ENCODE measurements at regions not wholly inside any gene's neighbourhood (a gene's known extent, or its start where the extent isn't known, plus 50 kb on each side); places are given as distances from the start of the nearest gene placed in this dataset.

DNA sequence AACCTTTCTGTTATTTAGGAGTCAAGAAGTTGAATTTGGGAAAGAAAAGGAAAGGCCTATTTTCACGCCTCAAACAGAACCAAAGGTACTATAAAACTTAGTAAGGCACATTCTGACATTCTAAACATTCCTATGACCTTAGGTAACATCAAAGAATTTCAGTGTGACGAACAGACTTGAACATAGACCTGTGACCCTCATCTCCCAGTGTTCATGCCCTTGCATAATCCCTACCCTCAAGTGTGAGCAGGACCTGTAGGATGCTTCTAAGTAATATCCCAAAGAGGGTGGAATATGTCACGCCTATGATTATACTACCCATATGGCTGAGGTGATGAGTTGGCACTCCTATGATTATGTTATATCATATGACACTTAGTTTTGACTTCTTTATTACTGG, 540.9 kb downstream of the KIF4B start:
- no peaks in the 10 kb centered on the region for H3K9me3 Mint-ChIP-seq
- DNase-seq = no peak
- no peaks in the 10 kb centered on the region for H3K36me3 Mint-ChIP-seq (ENCODE audit: low read depth)
- H3K27ac Mint-ChIP-seq = no peak overlapping the region
- Histone ChIP-seq H3K4me3 (ENCODE audit: low read length) (no peak overlapping the region), H3K27me3 (ENCODE audit: control insufficient read depth, insufficient read depth, low read length, poor library complexity, severe bottlenecking) (no peaks in the 10 kb centered on the region), H3K9me3 (ENCODE audit: control insufficient read depth, low read length) (no peaks in the 10 kb centered on the region), H3K9ac (ENCODE audit: extremely low read depth, low read length, poor library complexity, severe bottlenecking) (no peak overlapping the region), H3K27ac (ENCODE audit: low read depth, low read length) (no peak overlapping the region), H3K4me1 (ENCODE audit: control insufficient read depth, insufficient read depth, low read length) (no peaks in the 10 kb centered on the region), H3K36me3 (ENCODE audit: control insufficient read depth, insufficient read depth, low read length) (no peaks in the 10 kb centered on the region)
- no peaks in the 10 kb centered on the region for H3K27me3 Mint-ChIP-seq (ENCODE audit: insufficient read depth)
- TF ChIP-seq, protein P1, sequence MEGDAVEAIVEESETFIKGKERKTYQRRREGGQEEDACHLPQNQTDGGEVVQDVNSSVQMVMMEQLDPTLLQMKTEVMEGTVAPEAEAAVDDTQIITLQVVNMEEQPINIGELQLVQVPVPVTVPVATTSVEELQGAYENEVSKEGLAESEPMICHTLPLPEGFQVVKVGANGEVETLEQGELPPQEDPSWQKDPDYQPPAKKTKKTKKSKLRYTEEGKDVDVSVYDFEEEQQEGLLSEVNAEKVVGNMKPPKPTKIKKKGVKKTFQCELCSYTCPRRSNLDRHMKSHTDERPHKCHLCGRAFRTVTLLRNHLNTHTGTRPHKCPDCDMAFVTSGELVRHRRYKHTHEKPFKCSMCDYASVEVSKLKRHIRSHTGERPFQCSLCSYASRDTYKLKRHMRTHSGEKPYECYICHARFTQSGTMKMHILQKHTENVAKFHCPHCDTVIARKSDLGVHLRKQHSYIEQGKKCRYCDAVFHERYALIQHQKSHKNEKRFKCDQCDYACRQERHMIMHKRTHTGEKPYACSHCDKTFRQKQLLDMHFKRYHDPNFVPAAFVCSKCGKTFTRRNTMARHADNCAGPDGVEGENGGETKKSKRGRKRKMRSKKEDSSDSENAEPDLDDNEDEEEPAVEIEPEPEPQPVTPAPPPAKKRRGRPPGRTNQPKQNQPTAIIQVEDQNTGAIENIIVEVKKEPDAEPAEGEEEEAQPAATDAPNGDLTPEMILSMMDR (conservative IDR thresholded peaks at IDR 0.05) = no peak
- no peak overlapping the region for H3K4me3 Mint-ChIP-seq
- 77% methylated on average over 3 of the region's 3 CpGs; no CpG with 5 or more reads in 1 of the 2 experiments for WGBS, 2 experiments (ENCODE audit: insufficient coverage in 1 of 2, insufficient read length in 1 of 2)
- no peaks in the 10 kb centered on the region for H3K4me1 Mint-ChIP-seq

DNA sequence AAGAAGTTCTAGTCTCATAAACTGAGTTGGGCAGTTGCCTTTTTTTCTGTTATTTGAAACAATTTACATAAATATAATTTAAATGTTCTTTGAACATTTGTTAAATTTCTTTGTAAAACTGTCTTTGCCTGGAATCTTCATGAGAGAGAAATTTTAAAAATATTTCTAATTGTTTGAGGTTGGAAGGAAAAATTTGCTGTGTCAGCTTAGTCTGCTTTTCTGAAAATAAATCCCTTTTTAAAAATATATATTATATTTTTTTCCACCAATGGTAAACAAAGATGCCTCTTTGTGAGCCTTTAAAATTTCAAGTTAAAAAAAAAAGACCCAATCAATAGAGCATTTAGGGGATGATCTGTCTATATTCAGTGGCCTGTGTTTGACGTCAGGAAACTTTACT, 542.7 kb downstream of the KIF4B start:
- Histone ChIP-seq H3K4me3 (ENCODE audit: low read length) (no peak overlapping the region), H3K9ac (ENCODE audit: extremely low read depth, low read length, poor library complexity, severe bottlenecking) (no peak overlapping the region), H3K27ac (ENCODE audit: low read depth, low read length) (no peak overlapping the region), H3K36me3 (ENCODE audit: control insufficient read depth, insufficient read depth, low read length) (no peaks in the 10 kb centered on the region), H3K27me3 (ENCODE audit: control insufficient read depth, insufficient read depth, low read length, poor library complexity, severe bottlenecking) (no peaks in the 10 kb centered on the region), H3K9me3 (ENCODE audit: control insufficient read depth, low read length) (no peaks in the 10 kb centered on the region), H3K4me1 (ENCODE audit: control insufficient read depth, insufficient read depth, low read length) (no peaks in the 10 kb centered on the region)
- H3K4me3 Mint-ChIP-seq = no peak overlapping the region
- H3K4me1 Mint-ChIP-seq = no peaks in the 10 kb centered on the region
- H3K9me3 Mint-ChIP-seq = no peaks in the 10 kb centered on the region
- H3K27ac Mint-ChIP-seq = no peak overlapping the region
- no peaks in the 10 kb centered on the region for H3K27me3 Mint-ChIP-seq (ENCODE audit: insufficient read depth)
- 80 to 96% methylated on average over 1 of the region's 1 CpG for WGBS, 2 experiments (ENCODE audit: insufficient coverage in 1 of 2, insufficient read length in 1 of 2)
- no peaks in the 10 kb centered on the region for H3K36me3 Mint-ChIP-seq (ENCODE audit: low read depth)
- DNase-seq = no peak
- TF ChIP-seq, protein P1 (conservative IDR thresholded peaks at IDR 0.05) = no peak

DNA sequence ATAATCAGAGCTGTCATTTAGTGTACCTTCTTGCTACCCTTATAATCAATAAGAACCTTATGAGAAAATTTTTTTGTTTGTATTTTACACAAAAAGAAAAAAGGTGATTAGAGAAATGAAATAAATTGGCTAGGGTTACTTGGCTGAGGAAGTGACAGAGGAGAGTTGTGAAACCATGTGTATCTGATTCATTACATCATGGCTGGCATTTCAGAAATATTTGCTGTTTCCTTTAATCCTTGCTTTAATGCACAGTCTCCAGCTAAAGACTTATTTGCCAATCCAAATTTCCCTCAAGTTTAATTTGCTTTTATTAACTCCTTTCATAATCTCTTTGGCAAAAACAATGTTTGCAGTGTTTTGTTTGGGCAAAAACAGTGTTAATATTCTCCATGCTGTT, 543.1 kb downstream of the KIF4B start:
- Histone ChIP-seq H3K27me3 (ENCODE audit: control insufficient read depth, insufficient read depth, low read length, poor library complexity, severe bottlenecking) (no peaks in the 10 kb centered on the region), H3K9ac (ENCODE audit: extremely low read depth, low read length, poor library complexity, severe bottlenecking) (no peak overlapping the region), H3K36me3 (ENCODE audit: control insufficient read depth, insufficient read depth, low read length) (no peaks in the 10 kb centered on the region), H3K9me3 (ENCODE audit: control insufficient read depth, low read length) (no peaks in the 10 kb centered on the region), H3K4me1 (ENCODE audit: control insufficient read depth, insufficient read depth, low read length) (no peaks in the 10 kb centered on the region), H3K4me3 (ENCODE audit: low read length) (no peak overlapping the region), H3K27ac (ENCODE audit: low read depth, low read length) (no peak overlapping the region)
- Mint-ChIP-seq H3K27me3 (ENCODE audit: insufficient read depth) (no peaks in the 10 kb centered on the region), H3K36me3 (ENCODE audit: low read depth) (no peaks in the 10 kb centered on the region), H3K9me3 (no peaks in the 10 kb centered on the region), H3K4me1 (no peaks in the 10 kb centered on the region), H3K4me3 (no peak overlapping the region), H3K27ac (no peak overlapping the region)
- TF ChIP-seq, protein P1 (conservative IDR thresholded peaks at IDR 0.05) = no peak
- DNase-seq = no peak
